H9 (cell line): ENCODE measurements at regions not wholly inside any gene's neighbourhood (a gene's known extent, or its start where the extent isn't known, plus 50 kb on each side); places are given as distances from the start of the nearest gene placed in this dataset.

Experiments used
- DNase-seq: peaks from one replicate; pipeline ENCODE4 v3.0.0-alpha.2; 2017
- H2AFZ ChIP-seq: one replicate; pipeline ENCODE4 v1.6.1; 2013; ENCODE audit warnings: mild to moderate bottlenecking, low read length, control low read depth, moderate library complexity
- H2AK5ac ChIP-seq: 2 replicates; pipeline ENCODE4 v1.6.1; 2013; ENCODE audit warnings: low read length, control low read depth, mixed read lengths; ENCODE audit not compliant: insufficient read length
- H2BK120ac ChIP-seq: one replicate; pipeline ENCODE4 v1.6.1; 2013; ENCODE audit warnings: low read depth, mild to moderate bottlenecking, low read length, control low read depth, inconsistent platforms; ENCODE audit not compliant: poor library complexity, severe bottlenecking
- H2BK12ac ChIP-seq: 2 replicates; pipeline ENCODE4 v1.6.1; 2013; ENCODE audit warnings: low read length, control low read depth, mixed read lengths, low read depth; ENCODE audit not compliant: insufficient read length
- H2BK15ac ChIP-seq: 2 replicates; pipeline ENCODE4 v1.6.1; 2013; ENCODE audit warnings: low read depth, low read length, control low read depth
- H2BK20ac ChIP-seq: one replicate; pipeline ENCODE4 v1.6.1; 2013; ENCODE audit warnings: low read depth, mild to moderate bottlenecking, low read length, control low read depth, inconsistent platforms; ENCODE audit not compliant: poor library complexity, severe bottlenecking
- H2BK5ac ChIP-seq: 2 replicates; pipeline ENCODE4 v1.6.1; 2013; ENCODE audit warnings: low read length, control low read depth, mixed read lengths; ENCODE audit not compliant: insufficient read length
- H3K14ac ChIP-seq: 2 replicates; pipeline ENCODE4 v1.6.1; 2013; ENCODE audit warnings: low read length, control low read depth; ENCODE audit not compliant: insufficient read depth
- H3K18ac ChIP-seq: 2 replicates; pipeline ENCODE4 v1.6.1; 2013; ENCODE audit warnings: low read depth, mild to moderate bottlenecking, mixed read lengths, low read length, control low read depth; ENCODE audit not compliant: insufficient read length
- H3K23ac ChIP-seq: 2 replicates; pipeline ENCODE4 v1.6.1; 2013; ENCODE audit warnings: low read length, control low read depth, mixed read lengths, low read depth; ENCODE audit not compliant: insufficient read length
- H3K23me2 ChIP-seq: 2 replicates; pipeline ENCODE4 v1.6.1; 2013; ENCODE audit warnings: low read depth, mild to moderate bottlenecking, mixed read lengths, low read length, control low read depth; ENCODE audit not compliant: insufficient read length, poor library complexity, severe bottlenecking
- H3K27ac ChIP-seq: 2 replicates; pipeline ENCODE4 v1.5.1; 2013; ENCODE audit warnings: low read length, control low read depth, mixed read lengths, low read depth; ENCODE audit not compliant: insufficient read length
- H3K27me3 ChIP-seq: 2 replicates; pipeline ENCODE4 v1.6.1; 2013; ENCODE audit warnings: low read length, control low read depth, inconsistent platforms; ENCODE audit not compliant: insufficient read depth
- H3K4ac ChIP-seq: 2 replicates; pipeline ENCODE4 v1.6.1; 2013; ENCODE audit warnings: low read depth, mild to moderate bottlenecking, control low read depth, inconsistent platforms, low read length, moderate library complexity
- H3K4me1 ChIP-seq: 2 replicates; pipeline ENCODE4 v1.6.1; 2013; ENCODE audit warnings: low read length, control low read depth, inconsistent platforms; ENCODE audit not compliant: insufficient read depth
- H3K4me2 ChIP-seq: 2 replicates; pipeline ENCODE4 v1.6.1; 2013; ENCODE audit warnings: low read length, control low read depth, mixed read lengths; ENCODE audit not compliant: insufficient read length, insufficient read depth
- H3K56ac ChIP-seq: 2 replicates; pipeline ENCODE4 v1.6.1; 2013; ENCODE audit warnings: low read depth, mild to moderate bottlenecking, mixed read lengths, low read length, control low read depth; ENCODE audit not compliant: insufficient read length
- H3K79me1 ChIP-seq: 2 replicates; pipeline ENCODE4 v1.6.1; 2013; ENCODE audit warnings: low read depth, mild to moderate bottlenecking, moderate library complexity, low read length, control low read depth, inconsistent platforms; ENCODE audit not compliant: insufficient read depth, poor library complexity, severe bottlenecking
- H3K79me2 ChIP-seq: 2 replicates; pipeline ENCODE4 v1.6.1; 2013; ENCODE audit warnings: low read length, control low read depth, inconsistent platforms; ENCODE audit not compliant: insufficient read depth
- H3K9ac ChIP-seq: 2 replicates; pipeline ENCODE4 v1.6.1; 2013; ENCODE audit warnings: low read length, control low read depth, mixed read lengths; ENCODE audit not compliant: insufficient read length; ENCODE audit errors: extremely low read depth
- H3K9me3 ChIP-seq: one replicate; pipeline ENCODE4 v1.6.1; 2013; ENCODE audit warnings: low read depth, low read length, inconsistent platforms; ENCODE audit not compliant: control insufficient read depth
- H3T11ph ChIP-seq: one replicate; pipeline ENCODE4 v1.6.1; 2013; ENCODE audit warnings: mild to moderate bottlenecking, low read length, control low read depth, inconsistent platforms
- H4K20me1 ChIP-seq: one replicate; pipeline ENCODE4 v1.6.1; 2013; ENCODE audit not compliant: control insufficient read depth, insufficient read length, insufficient read depth
- H4K5ac ChIP-seq: 2 replicates; pipeline ENCODE4 v1.6.1; 2013; ENCODE audit warnings: low read depth, mild to moderate bottlenecking, mixed read lengths, low read length, control low read depth; ENCODE audit not compliant: insufficient read length
- H4K8ac ChIP-seq: replicated peaks from 2 replicates; pipeline ENCODE4 v1.6.1; 2013; ENCODE audit warnings: low read length, control low read depth, mixed read lengths, low read depth; ENCODE audit not compliant: insufficient read length
- H4K91ac ChIP-seq: 2 replicates; pipeline ENCODE4 v1.6.1; 2013; ENCODE audit warnings: low read depth, mild to moderate bottlenecking, moderate library complexity, mixed read lengths, low read length, control low read depth; ENCODE audit not compliant: insufficient read length
- H3K27ac Mint-ChIP-seq, 3 experiments: 2 replicates in 2 of 3; 3 replicates in 1 of 3; pipeline ENCODE4 v1.8.0; 2020 to 2021; ENCODE audit warnings: mixed read lengths in 3 of 3, mild to moderate bottlenecking in 1 of 3, moderate library complexity in 1 of 3
- H3K27me3 Mint-ChIP-seq: 2 replicates; pipeline ENCODE4 v1.8.0; 2021; ENCODE audit warnings: low read depth, mild to moderate bottlenecking, moderate library complexity, mixed read lengths
- H3K36me3 Mint-ChIP-seq, 3 experiments: 2 replicates in 2 of 3; 3 replicates in 1 of 3; pipeline ENCODE4 v1.8.0; 2020 to 2021; ENCODE audit warnings: low read depth in 3 of 3, mixed read lengths in 3 of 3; ENCODE audit not compliant: insufficient read depth in 1 of 3
- H3K4me1 Mint-ChIP-seq, 2 experiments: 2 replicates each; pipeline ENCODE4 v1.8.0; 2020; ENCODE audit warnings: mixed read lengths in 2 of 2
- H3K4me3 Mint-ChIP-seq, 2 experiments: 2 replicates in 1 of 2; 3 replicates in 1 of 2; pipeline ENCODE4 v1.8.0; 2020 to 2021; ENCODE audit warnings: mild to moderate bottlenecking in 2 of 2, mixed read lengths in 2 of 2, moderate library complexity in 1 of 2
- H3K9me3 Mint-ChIP-seq, 2 experiments: 2 replicates in 1 of 2; 3 replicates in 1 of 2; pipeline ENCODE4 v1.8.0; 2020; ENCODE audit warnings: mild to moderate bottlenecking in 2 of 2, mixed read lengths in 2 of 2, moderate library complexity in 1 of 2
- CTCF ChIP-seq: fragments of 200-600 bp; sonication (generic); conservative IDR thresholded peaks from 3 replicates; pipeline ENCODE4 v1.8.0; 2021; ENCODE audit warnings: antibody characterized with exemption, mild to moderate bottlenecking
- WGBS: extraction: QIAGEN DNeasy Blood & Tissue Kit; methylation state at CpG from one replicate; pipeline ENCODE4 v1.1.7; 2013; ENCODE audit warnings: missing lambda C conversion rate, low lambda C conversion rate, mixed read lengths; ENCODE audit not compliant: insufficient read length; ENCODE audit errors: extremely low coverage; 5-methylcytosine and 5-hydroxymethylcytosine counted together

GRCh38 chrX:9388450-9388849 lies 76.4 kb upstream of the TBL1X start:
- Mint-ChIP-seq H3K4me1 (no peaks in the 10 kb centered on the region), H3K36me3 (peaks cover 0 to 3% (median 0%) of the 10 kb centered on the region in 3 experiments; a peak in 2 of 7 replicates), H3K9me3 (peaks cover 10 to 31% of the 10 kb centered on the region in 2 experiments), H3K4me3 (no peak overlapping the region), H3K27ac (no peak overlapping the region), H3K27me3 (no peaks in the 10 kb centered on the region)
- H3K9me3 ChIP-seq: no peaks in the 10 kb centered on the region
- H3K79me1 ChIP-seq: no peaks in the 10 kb centered on the region
- H3K79me2 ChIP-seq: no peaks in the 10 kb centered on the region
- H2BK12ac ChIP-seq: no peak overlapping the region
- no CpG with 5 or more reads among the region's 1 CpG for WGBS
- no peak overlapping the region for H3K18ac ChIP-seq
- H3K27me3 ChIP-seq: no peaks in the 10 kb centered on the region
- H2AFZ ChIP-seq: no peak overlapping the region
- H4K20me1 ChIP-seq: no peaks in the 10 kb centered on the region
- H2BK20ac ChIP-seq: no peak overlapping the region
- H2AK5ac ChIP-seq: no peak overlapping the region
- no peak overlapping the region for H4K91ac ChIP-seq
- TF ChIP-seq CTCF: no peak
- no peak for DNase-seq
- H3K4me2 ChIP-seq: no peak overlapping the region
- no peak overlapping the region for H3K14ac ChIP-seq
- H3K23me2 ChIP-seq: no peaks in the 10 kb centered on the region
- H3K4ac ChIP-seq: no peak overlapping the region
- no peak overlapping the region for H3K27ac ChIP-seq
- H4K8ac ChIP-seq: no peak overlapping the region
- H2BK5ac ChIP-seq: no peak overlapping the region
- no peaks in the 10 kb centered on the region for H3K4me1 ChIP-seq
- H3K56ac ChIP-seq: no peak overlapping the region
- no peak overlapping the region for H3T11ph ChIP-seq
- no peak overlapping the region for H2BK15ac ChIP-seq
- no peak overlapping the region for H3K23ac ChIP-seq
- H4K5ac ChIP-seq: no peak overlapping the region
- no peak overlapping the region for H3K9ac ChIP-seq
- no peak overlapping the region for H2BK120ac ChIP-seq
